Loucy (cell line): ENCODE measurements at regions not wholly inside any gene's neighbourhood (a gene's known extent, or its start where the extent isn't known, plus 50 kb on each side); places are given as distances from the start of the nearest gene placed in this dataset.

ENCODE experiments used
- H2AFZ ChIP-seq: fragments of 200-600 bp; sonication (generic); 2 replicates; pipeline ENCODE4 v1.6.0; 2016; ENCODE audit warnings: antibody characterized with exemption, mild to moderate bottlenecking, low read length, moderate library complexity
- H3F3A ChIP-seq: fragments of 200-600 bp; 2 replicates; pipeline ENCODE4 v1.6.0; 2016; ENCODE audit warnings: antibody characterized with exemption, low read depth, mild to moderate bottlenecking
- H3K27me3 ChIP-seq: fragments of 200-600 bp; sonication (generic); 2 replicates; pipeline ENCODE4 v1.6.1; 2014; ENCODE audit warnings: low read length, mild to moderate bottlenecking; ENCODE audit not compliant: insufficient read depth, poor library complexity, severe bottlenecking
- H3K36me3 ChIP-seq: fragments of 200-600 bp; sonication (generic); 2 replicates; pipeline ENCODE4 v1.6.1; 2016; ENCODE audit warnings: low read length; ENCODE audit not compliant: insufficient read depth
- H3K4me1 ChIP-seq: fragments of 200-600 bp; sonication (generic); 2 replicates; pipeline ENCODE4 v1.5.1; 2014; ENCODE audit warnings: low read length, mild to moderate bottlenecking; ENCODE audit not compliant: insufficient read depth, poor library complexity, severe bottlenecking
- H3K4me2 ChIP-seq: fragments of 200-600 bp; sonication (generic); 2 replicates; pipeline ENCODE4 v1.6.0; 2014; ENCODE audit warnings: antibody characterized with exemption, low read length, low read depth, mild to moderate bottlenecking; ENCODE audit not compliant: poor library complexity, severe bottlenecking
- H3K4me3 ChIP-seq: fragments of 200-600 bp; sonication (generic); 2 replicates; pipeline ENCODE4 v1.5.1; 2014; ENCODE audit warnings: low read length, mild to moderate bottlenecking, mixed read lengths; ENCODE audit not compliant: poor library complexity, severe bottlenecking
- H3K79me2 ChIP-seq: fragments of 200-600 bp; sonication (generic); 2 replicates; pipeline ENCODE4 v1.6.1; 2014; ENCODE audit warnings: low read length; ENCODE audit not compliant: insufficient read depth
- H3K9ac ChIP-seq: fragments of 200-600 bp; sonication (generic); 2 replicates; pipeline ENCODE4 v1.6.0; 2014; ENCODE audit warnings: mild to moderate bottlenecking, low read depth, low read length, moderate library complexity; ENCODE audit not compliant: poor library complexity, severe bottlenecking
- H3K9me2 ChIP-seq: fragments of 200-600 bp; sonication (generic); replicated peaks from 2 replicates; pipeline ENCODE4 v1.6.1; 2016; ENCODE audit warnings: low read depth, low read length, mixed read lengths
- H3K9me3 ChIP-seq: fragments of 200-600 bp; sonication (generic); 2 replicates; pipeline ENCODE4 v1.6.1; 2014; ENCODE audit warnings: mild to moderate bottlenecking, antibody characterized with exemption, low read length, low read depth; ENCODE audit not compliant: insufficient read depth
- H4K20me1 ChIP-seq: fragments of 200-600 bp; sonication (generic); 2 replicates; pipeline ENCODE4 v1.6.0; 2014; ENCODE audit warnings: antibody characterized with exemption, low read length, mild to moderate bottlenecking; ENCODE audit not compliant: insufficient read depth, poor library complexity, severe bottlenecking
- CTCF ChIP-seq: fragments of 200-600 bp; sonication (generic); conservative IDR thresholded peaks from 2 replicates; pipeline ENCODE4 v1.5.1; 2014; ENCODE audit warnings: mild to moderate bottlenecking, antibody characterized with exemption, low read length
- EZH2phosphoT487 ChIP-seq: fragments of 200-600 bp; IDR thresholded peaks from 2 replicates; pipeline ENCODE4 v1.6.1; 2018; ENCODE audit warnings: antibody characterized with exemption, mild to moderate bottlenecking, moderate library complexity, borderline replicate concordance

- H3K4me3 ChIP-seq, result no peak overlapping the region
- H3K9me3 ChIP-seq, result no peaks in the 10 kb centered on the region
- no peaks in the 10 kb centered on the region for H3F3A ChIP-seq
- H4K20me1 ChIP-seq, result no peaks in the 10 kb centered on the region
- no peak overlapping the region for H3K9ac ChIP-seq
- H3K36me3 ChIP-seq, result no peaks in the 10 kb centered on the region
- TF ChIP-seq CTCF (no peak), EZH2phosphoT487 (no peak)
- no peaks in the 10 kb centered on the region for H3K9me2 ChIP-seq
- no peak overlapping the region for H2AFZ ChIP-seq
- H3K4me1 ChIP-seq, result peaks cover 7% of the 10 kb centered on the region
- no peak overlapping the region for H3K4me2 ChIP-seq
- H3K27me3 ChIP-seq, result no peaks in the 10 kb centered on the region
- H3K79me2 ChIP-seq, result no peaks in the 10 kb centered on the region
Observed at GRCh38 chr10:129272866-129273650, 194.0 kb upstream of the MGMT start.

GRCh38 chr10:129273860-129274259 lies 193.2 kb upstream of the MGMT start:
- H3K4me2 ChIP-seq, result no peak overlapping the region
- H3K9ac ChIP-seq, result no peak overlapping the region
- H3K9me3 ChIP-seq, result no peaks in the 10 kb centered on the region

GRCh38 chr10:129274748-129275474 lies 192.1 kb upstream of the MGMT start:
- H4K20me1 ChIP-seq, result no peaks in the 10 kb centered on the region
- H3K9me3 ChIP-seq, result no peaks in the 10 kb centered on the region
- H2AFZ ChIP-seq, result no peak overlapping the region
- no peaks in the 10 kb centered on the region for H3K27me3 ChIP-seq
- no peak overlapping the region for H3K4me3 ChIP-seq
- H3K4me1 ChIP-seq, result peaks cover 7% of the 10 kb centered on the region
- H3K4me2 ChIP-seq, result no peak overlapping the region
- no peaks in the 10 kb centered on the region for H3K36me3 ChIP-seq
- TF ChIP-seq EZH2phosphoT487 (no peak), CTCF (peak; percentile 54)
- H3K9ac ChIP-seq, result no peak overlapping the region
- no peaks in the 10 kb centered on the region for H3K79me2 ChIP-seq
- H3F3A ChIP-seq, result no peaks in the 10 kb centered on the region
- no peaks in the 10 kb centered on the region for H3K9me2 ChIP-seq

More at GRCh38 chr10:129273860-129274259, 193.2 kb upstream of the MGMT start:
- Histone ChIP-seq H3K27me3 (no peaks in the 10 kb centered on the region), H3K79me2 (no peaks in the 10 kb centered on the region), H3K9me2 (no peaks in the 10 kb centered on the region), H4K20me1 (no peaks in the 10 kb centered on the region), H2AFZ (no peak overlapping the region), H3K4me1 (peaks cover 7% of the 10 kb centered on the region), H3K36me3 (no peaks in the 10 kb centered on the region), H3K4me3 (no peak overlapping the region), H3F3A (no peaks in the 10 kb centered on the region)
- no peak for TF ChIP-seq CTCF
- TF ChIP-seq EZH2phosphoT487, result no peak
